Activated T-cell treated with anti-CD3 and anti-CD28 coated beads, Interleukin-2, amount 50 U/mL, for 24 hours (primary cell): ENCODE measurements at regions not wholly inside any gene's neighbourhood (a gene's known extent, or its start where the extent isn't known, plus 50 kb on each side); places are given as distances from the start of the nearest gene placed in this dataset.
"Not testable (repeated sequence)": the region's sequence is repeated elsewhere in the genome, so short reads cannot be mapped to it uniquely, and the experiment has no call there.

Experiments used
- DNase-seq: peaks from one replicate; pipeline ENCODE4 v3.0.0-alpha.2; 2020
- H3K27ac Mint-ChIP-seq: 2 replicates; pipeline ENCODE4 v1.8.0; 2020; ENCODE audit warnings: mild to moderate bottlenecking, mixed read lengths
- H3K27me3 Mint-ChIP-seq: 2 replicates; pipeline ENCODE4 v1.8.0; 2020; ENCODE audit warnings: mixed read lengths
- H3K36me3 Mint-ChIP-seq: 2 replicates; pipeline ENCODE4 v1.8.0; 2020; ENCODE audit warnings: low read depth, mixed read lengths
- H3K4me1 Mint-ChIP-seq: 2 replicates; pipeline ENCODE4 v1.8.0; 2020; ENCODE audit warnings: low read depth, mixed read lengths
- H3K4me3 Mint-ChIP-seq: 2 replicates; pipeline ENCODE4 v1.8.0; 2020; ENCODE audit warnings: mild to moderate bottlenecking, moderate library complexity, mixed read lengths
- H3K9me3 Mint-ChIP-seq: 2 replicates; pipeline ENCODE4 v1.8.0; 2020; ENCODE audit warnings: mixed read lengths

GRCh38 chr21:15932726-15933125 is 202.9 kb downstream of the USP25 start:
- no peaks in the 10 kb centered on the region for H3K36me3 Mint-ChIP-seq
- no peak overlapping the region for H3K4me3 Mint-ChIP-seq
- no peaks in the 10 kb centered on the region for H3K9me3 Mint-ChIP-seq
- H3K4me1 Mint-ChIP-seq, result no peaks in the 10 kb centered on the region
- no peaks in the 10 kb centered on the region for H3K27me3 Mint-ChIP-seq
- DNase-seq, result no peak
- H3K27ac Mint-ChIP-seq, result no peak overlapping the region

GRCh38 chr21:15935530-15935929 is 205.7 kb downstream of the USP25 start:
- no peaks in the 10 kb centered on the region for H3K27me3 Mint-ChIP-seq
- H3K4me3 Mint-ChIP-seq, result no peak overlapping the region
- H3K27ac Mint-ChIP-seq, result no peak overlapping the region
- no peaks in the 10 kb centered on the region for H3K4me1 Mint-ChIP-seq
- no peaks in the 10 kb centered on the region for H3K36me3 Mint-ChIP-seq
- no peak for DNase-seq
- no peaks in the 10 kb centered on the region for H3K9me3 Mint-ChIP-seq

- H3K27me3 Mint-ChIP-seq, result peaks cover 11% of the 10 kb centered on the region
- no peaks in the 10 kb centered on the region for H3K4me1 Mint-ChIP-seq
- no peaks in the 10 kb centered on the region for H3K36me3 Mint-ChIP-seq
- no peak for DNase-seq
- H3K9me3 Mint-ChIP-seq, result no peaks in the 10 kb centered on the region
- no peak overlapping the region for H3K4me3 Mint-ChIP-seq
- no peak overlapping the region for H3K27ac Mint-ChIP-seq
These were observed 213.4 kb downstream of the USP25 start for GRCh38 chr21:15943009-15943666.

- H3K27ac Mint-ChIP-seq, result no peak overlapping the region
- DNase-seq, result no peak
- no peaks in the 10 kb centered on the region for H3K36me3 Mint-ChIP-seq
- H3K27me3 Mint-ChIP-seq, result peaks cover 18% of the 10 kb centered on the region
- H3K9me3 Mint-ChIP-seq, result peaks cover 14% of the 10 kb centered on the region
- H3K4me1 Mint-ChIP-seq, result no peaks in the 10 kb centered on the region
- H3K4me3 Mint-ChIP-seq, result no peak overlapping the region
These were observed 217.9 kb downstream of the USP25 start for GRCh38 chr21:15947677-15948076.

- no peak for DNase-seq
- Mint-ChIP-seq H3K4me1 (no peaks in the 10 kb centered on the region), H3K36me3 (no peaks in the 10 kb centered on the region), H3K27me3 (peaks cover 9% of the 10 kb centered on the region), H3K9me3 (peaks cover 42% of the 10 kb centered on the region), H3K4me3 (no peak overlapping the region), H3K27ac (no peak overlapping the region)
These were observed 223.9 kb downstream of the USP25 start for GRCh38 chr21:15953551-15954116.

GRCh38 chr21:15964236-15964855 is 234.6 kb downstream of the USP25 start:
- Mint-ChIP-seq H3K27ac (no peak overlapping the region), H3K4me1 (no peaks in the 10 kb centered on the region), H3K9me3 (no peaks in the 10 kb centered on the region), H3K27me3 (peaks cover 6% of the 10 kb centered on the region), H3K36me3 (no peaks in the 10 kb centered on the region), H3K4me3 (no peak overlapping the region)
- DNase-seq, result no peak

GRCh38 chr21:15966231-15966630 is 236.4 kb downstream of the USP25 start:
- DNase-seq, result no peak
- no peak overlapping the region for H3K27ac Mint-ChIP-seq

GRCh38 chr21:15966651-15967050 is 236.9 kb downstream of the USP25 start:
- DNase-seq, result no peak
- no peaks in the 10 kb centered on the region for H3K36me3 Mint-ChIP-seq
- H3K4me1 Mint-ChIP-seq, result no peaks in the 10 kb centered on the region
- no peak overlapping the region for H3K27ac Mint-ChIP-seq
- H3K9me3 Mint-ChIP-seq, result no peaks in the 10 kb centered on the region
- H3K27me3 Mint-ChIP-seq, result peaks cover 3% of the 10 kb centered on the region
- H3K4me3 Mint-ChIP-seq, result no peak overlapping the region

More at GRCh38 chr21:15966231-15966630, 236.4 kb downstream of the USP25 start:
- Mint-ChIP-seq H3K4me3 (no peak overlapping the region), H3K9me3 (no peaks in the 10 kb centered on the region), H3K4me1 (no peaks in the 10 kb centered on the region), H3K27me3 (peaks cover 3% of the 10 kb centered on the region), H3K36me3 (no peaks in the 10 kb centered on the region)

- Mint-ChIP-seq H3K36me3 (no peaks in the 10 kb centered on the region), H3K27ac (no peak overlapping the region), H3K27me3 (peaks cover 3% of the 10 kb centered on the region), H3K4me1 (no peaks in the 10 kb centered on the region), H3K4me3 (no peak overlapping the region), H3K9me3 (no peaks in the 10 kb centered on the region)
- no peak for DNase-seq
These were observed 237.9 kb downstream of the USP25 start for GRCh38 chr21:15967661-15968060.

GRCh38 chr21:15968776-15969310 is 239.1 kb downstream of the USP25 start:
- no peak overlapping the region for H3K27ac Mint-ChIP-seq
- H3K36me3 Mint-ChIP-seq, result no peaks in the 10 kb centered on the region
- no peaks in the 10 kb centered on the region for H3K4me1 Mint-ChIP-seq
- H3K4me3 Mint-ChIP-seq, result no peak overlapping the region
- no peak for DNase-seq
- no peaks in the 10 kb centered on the region for H3K9me3 Mint-ChIP-seq
- peaks cover 3% of the 10 kb centered on the region for H3K27me3 Mint-ChIP-seq

- no peaks in the 10 kb centered on the region for H3K9me3 Mint-ChIP-seq
- H3K4me3 Mint-ChIP-seq, result no peak overlapping the region
- H3K4me1 Mint-ChIP-seq, result no peaks in the 10 kb centered on the region
- no peak for DNase-seq
- peaks cover 2% of the 10 kb centered on the region for H3K27me3 Mint-ChIP-seq
- no peaks in the 10 kb centered on the region for H3K36me3 Mint-ChIP-seq
- no peak overlapping the region for H3K27ac Mint-ChIP-seq
These were observed 247.0 kb downstream of the USP25 start for GRCh38 chr21:15976807-15977206.

GRCh38 chr21:15978215-15978738 is 248.5 kb downstream of the USP25 start:
- H3K9me3 Mint-ChIP-seq, result no peaks in the 10 kb centered on the region

GRCh38 chr21:15979493-15979892 is 249.7 kb downstream of the USP25 start:
- not testable (repeated sequence) for H3K27me3 Mint-ChIP-seq, H3K36me3 Mint-ChIP-seq, H3K4me3 Mint-ChIP-seq

More at GRCh38 chr21:15978215-15978738, 248.5 kb downstream of the USP25 start:
- H3K36me3 Mint-ChIP-seq, result no peaks in the 10 kb centered on the region
- H3K4me3 Mint-ChIP-seq, result no peak overlapping the region
- no peaks in the 10 kb centered on the region for H3K4me1 Mint-ChIP-seq
- peaks cover 2% of the 10 kb centered on the region for H3K27me3 Mint-ChIP-seq
- no peak for DNase-seq
- H3K27ac Mint-ChIP-seq, result no peak overlapping the region

GRCh38 chr21:15986277-15986676 is 256.5 kb downstream of the USP25 start:
- no peak for DNase-seq
- Mint-ChIP-seq H3K4me1 (no peaks in the 10 kb centered on the region), H3K27ac (no peak overlapping the region), H3K36me3 (no peaks in the 10 kb centered on the region), H3K9me3 (no peaks in the 10 kb centered on the region), H3K27me3 (no peaks in the 10 kb centered on the region), H3K4me3 (no peak overlapping the region)

More at GRCh38 chr21:15979493-15979892, 249.7 kb downstream of the USP25 start:
- not testable (repeated sequence) for H3K9me3 Mint-ChIP-seq, H3K27ac Mint-ChIP-seq, DNase-seq, H3K4me1 Mint-ChIP-seq

- H3K9me3 Mint-ChIP-seq, result no peaks in the 10 kb centered on the region
- H3K27ac Mint-ChIP-seq, result no peak overlapping the region
- DNase-seq, result no peak
- H3K4me3 Mint-ChIP-seq, result no peak overlapping the region
- peaks cover 5% of the 10 kb centered on the region for H3K4me1 Mint-ChIP-seq
- no peaks in the 10 kb centered on the region for H3K36me3 Mint-ChIP-seq
- no peaks in the 10 kb centered on the region for H3K27me3 Mint-ChIP-seq
These were observed 262.4 kb downstream of the USP25 start for GRCh38 chr21:15992171-15992570.
